MCF 10A (cell line): ENCODE measurements at regions not wholly inside any gene's neighbourhood (a gene's known extent, or its start where the extent isn't known, plus 50 kb on each side); places are given as distances from the start of the nearest gene placed in this dataset.

ENCODE experiments used
- BruUV-seq: library from RNA; stranded (reverse); fragments of 400-500 nt; replicated peaks from 2 replicates; lab custom pipeline; 2021; lab: Mats Ljungman, UMichigan
- CTCF ChIA-PET: fragments of 300-600 bp; sonication (Branson Sonifier 250); formaldehyde crosslinking; extraction: SDS; loops from one replicate; lab custom pipeline; 2021; ENCODE audit warnings: antibody characterized with exemption, inconsistent platforms; lab: Yijun Ruan, JAX
- POLR2A ChIA-PET: fragments of 300-600, 350-650 bp; sonication (Branson Sonifier 250); formaldehyde crosslinking; extraction: SDS; loops from one replicate; lab custom pipeline; 2020; ENCODE audit warnings: antibody characterized with exemption, inconsistent platforms; lab: Yijun Ruan, JAX
- DNase-seq: peaks from one replicate; pipeline ENCODE4 v3.0.0-alpha.2; 2018; ENCODE audit not compliant: unreplicated experiment
- H3K27ac Mint-ChIP-seq: one replicate; pipeline ENCODE4 v1.8.0; 2022; ENCODE audit warnings: mild to moderate bottlenecking, low read depth, mixed read lengths; ENCODE audit not compliant: unreplicated experiment
- H3K27me3 Mint-ChIP-seq: one replicate; pipeline ENCODE4 v1.8.0; 2022; ENCODE audit warnings: mixed read lengths; ENCODE audit not compliant: insufficient read depth, unreplicated experiment
- H3K36me3 Mint-ChIP-seq: one replicate; pipeline ENCODE4 v1.8.0; 2022; ENCODE audit warnings: mild to moderate bottlenecking, moderate library complexity, mixed read lengths; ENCODE audit not compliant: insufficient read depth, unreplicated experiment
- H3K4me1 Mint-ChIP-seq: one replicate; pipeline ENCODE4 v1.8.0; 2022; ENCODE audit warnings: mixed read lengths; ENCODE audit not compliant: insufficient read depth, unreplicated experiment
- H3K4me3 Mint-ChIP-seq: one replicate; pipeline ENCODE4 v1.8.0; 2022; ENCODE audit warnings: mild to moderate bottlenecking, moderate library complexity, mixed read lengths; ENCODE audit not compliant: unreplicated experiment
- H3K9me3 Mint-ChIP-seq: one replicate; pipeline ENCODE4 v1.8.0; 2022; ENCODE audit warnings: mixed read lengths; ENCODE audit not compliant: unreplicated experiment
- intact Hi-C: fragments of 100-400 bp; cut with micrococcal nuclease; formaldehyde crosslinking; loops from 2 replicates; pipeline ENCODE4 v1.14.1; 2022
- TF ChIP-seq, protein P1 (sequence below): fragments of 200-600 bp; IDR thresholded peaks from one replicate; pipeline ENCODE4 v1.8.0; 2022; ENCODE audit warnings: antibody characterized with exemption, mild to moderate bottlenecking; ENCODE audit not compliant: unreplicated experiment

DNA sequence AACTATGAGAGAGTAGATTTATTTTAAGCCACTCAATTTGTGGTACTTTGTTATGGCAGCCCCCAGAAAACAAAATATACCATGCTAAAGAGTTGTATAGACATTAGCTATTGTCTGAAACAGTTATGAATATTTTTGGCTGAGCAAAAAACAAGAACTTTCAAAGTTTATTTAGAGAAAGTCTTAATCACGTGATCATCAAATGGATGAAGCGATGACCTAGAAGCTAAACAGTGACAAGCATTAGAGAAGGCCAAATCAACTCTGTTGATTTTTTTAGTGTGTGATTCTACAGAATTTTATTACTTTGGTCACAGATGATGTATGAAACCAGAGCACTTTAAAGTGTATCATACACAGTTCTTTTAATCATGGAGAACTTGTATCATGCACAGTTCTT is 1247.9 kb upstream of the MAP3K7 start:
- CTCF ChIA-PET: interaction anchor here (0.8 kb wide), 1 partner anchor 10 kb away, joined by 3 read pairs; no protein-coding TSS in a partner anchor
- Mint-ChIP-seq H3K36me3 (no peaks in the 10 kb centered on the region), H3K9me3 (no peaks in the 10 kb centered on the region), H3K4me3 (no peak overlapping the region), H3K4me1 (no peaks in the 10 kb centered on the region), H3K27me3 (no peaks in the 10 kb centered on the region), H3K27ac (no peak overlapping the region)
- TF ChIP-seq, protein P1, sequence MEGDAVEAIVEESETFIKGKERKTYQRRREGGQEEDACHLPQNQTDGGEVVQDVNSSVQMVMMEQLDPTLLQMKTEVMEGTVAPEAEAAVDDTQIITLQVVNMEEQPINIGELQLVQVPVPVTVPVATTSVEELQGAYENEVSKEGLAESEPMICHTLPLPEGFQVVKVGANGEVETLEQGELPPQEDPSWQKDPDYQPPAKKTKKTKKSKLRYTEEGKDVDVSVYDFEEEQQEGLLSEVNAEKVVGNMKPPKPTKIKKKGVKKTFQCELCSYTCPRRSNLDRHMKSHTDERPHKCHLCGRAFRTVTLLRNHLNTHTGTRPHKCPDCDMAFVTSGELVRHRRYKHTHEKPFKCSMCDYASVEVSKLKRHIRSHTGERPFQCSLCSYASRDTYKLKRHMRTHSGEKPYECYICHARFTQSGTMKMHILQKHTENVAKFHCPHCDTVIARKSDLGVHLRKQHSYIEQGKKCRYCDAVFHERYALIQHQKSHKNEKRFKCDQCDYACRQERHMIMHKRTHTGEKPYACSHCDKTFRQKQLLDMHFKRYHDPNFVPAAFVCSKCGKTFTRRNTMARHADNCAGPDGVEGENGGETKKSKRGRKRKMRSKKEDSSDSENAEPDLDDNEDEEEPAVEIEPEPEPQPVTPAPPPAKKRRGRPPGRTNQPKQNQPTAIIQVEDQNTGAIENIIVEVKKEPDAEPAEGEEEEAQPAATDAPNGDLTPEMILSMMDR: no peak
- BruUV-seq: no TSS peak
- intact Hi-C loops: no loop called here
- POLR2A ChIA-PET: no interaction called here
- no peak for DNase-seq

DNA sequence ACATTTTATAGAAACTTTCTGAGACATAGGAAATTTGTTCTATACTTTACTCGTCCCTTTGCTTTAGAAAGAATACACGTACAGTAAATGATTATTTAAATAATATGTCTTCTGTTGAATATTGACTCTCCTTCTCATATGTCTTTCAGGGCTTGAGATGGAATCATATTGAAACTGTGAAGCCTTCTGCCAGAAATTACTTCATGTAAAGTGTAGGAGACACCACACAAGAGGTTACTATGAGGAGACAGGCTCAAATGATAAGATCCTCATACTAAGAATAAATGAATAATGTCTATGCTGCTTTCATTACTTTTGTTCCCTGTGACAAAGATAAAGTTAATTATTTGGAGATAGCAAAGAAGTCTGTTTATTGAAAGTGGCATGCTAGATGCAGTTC is 1240.3 kb upstream of the MAP3K7 start:
- intact Hi-C loops: no loop called here
- no TSS peak for BruUV-seq
- Mint-ChIP-seq H3K27ac (no peak overlapping the region), H3K9me3 (no peaks in the 10 kb centered on the region), H3K4me1 (no peaks in the 10 kb centered on the region), H3K36me3 (no peaks in the 10 kb centered on the region), H3K4me3 (no peak overlapping the region), H3K27me3 (no peaks in the 10 kb centered on the region)
- no peak for DNase-seq
- POLR2A ChIA-PET: no interaction called here
- TF ChIP-seq, protein P1: no peak
- CTCF ChIA-PET: interaction anchor here (0.6 to 0.8 kb wide), 3 partner anchors 68 to 746 kb away, joined by 3 read pairs; no protein-coding TSS in a partner anchor

DNA sequence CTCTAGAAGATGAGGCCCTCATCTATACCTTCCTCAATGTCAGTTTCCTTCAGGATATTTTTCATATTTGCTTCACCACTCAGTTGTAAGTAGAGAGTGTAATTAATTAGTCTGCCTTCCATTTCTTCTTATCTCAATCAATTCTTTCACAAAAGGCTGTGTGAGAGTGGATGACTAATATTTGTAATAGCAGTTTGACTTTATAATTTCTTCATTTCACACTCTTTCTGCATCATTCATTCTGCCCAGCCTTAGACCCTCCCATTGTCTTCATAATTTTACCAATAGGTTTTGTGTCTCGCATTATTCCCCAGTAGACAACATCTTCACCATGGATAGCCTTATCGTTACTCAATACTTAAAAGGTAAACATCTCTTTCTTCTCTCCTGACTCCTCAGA is 1239.3 kb upstream of the MAP3K7 start:
- ChIA-PET POLR2A (interaction anchor here (0.6 kb wide), 2 partner anchors 21 to 497 kb away, joined by 3 read pairs; no protein-coding TSS in a partner anchor), CTCF (interaction anchor here (0.6 kb wide), 1 partner anchor 399 kb away, joined by 4 read pairs; no protein-coding TSS in a partner anchor)

DNA sequence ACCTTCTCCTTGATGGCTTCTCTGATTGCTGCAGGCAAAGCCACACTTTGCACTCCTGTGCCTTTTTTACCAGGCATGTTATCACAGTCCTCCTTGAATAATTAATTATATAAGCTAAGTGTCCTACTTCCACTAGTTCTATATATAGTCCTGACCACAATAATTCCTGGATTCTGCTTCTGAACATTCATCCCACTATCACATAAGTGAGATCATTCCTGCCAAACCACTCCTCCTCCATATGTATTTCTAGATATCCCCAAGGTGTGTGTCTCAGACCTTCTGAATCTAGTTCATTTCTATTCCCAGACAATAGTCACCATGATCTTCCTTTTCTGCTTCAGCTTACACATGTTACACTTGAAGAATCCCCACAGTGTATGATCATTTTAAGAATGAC is 1237.5 kb upstream of the MAP3K7 start:
- Mint-ChIP-seq H3K9me3 (no peaks in the 10 kb centered on the region), H3K27ac (no peak overlapping the region), H3K27me3 (no peaks in the 10 kb centered on the region), H3K36me3 (no peaks in the 10 kb centered on the region), H3K4me1 (no peaks in the 10 kb centered on the region), H3K4me3 (no peak overlapping the region)
- BruUV-seq: no TSS peak
- ChIA-PET CTCF (interaction anchor here (0.8 kb wide), 1 partner anchor 10 kb away, joined by 3 read pairs; no protein-coding TSS in a partner anchor), POLR2A (no interaction called here)
- TF ChIP-seq, protein P1: no peak
- DNase-seq: no peak
- intact Hi-C loops: no loop called here

More for the DNA sequence above, 1239.3 kb upstream of the MAP3K7 start:
- no peak for DNase-seq
- Mint-ChIP-seq H3K27me3 (no peaks in the 10 kb centered on the region), H3K36me3 (no peaks in the 10 kb centered on the region), H3K4me3 (no peak overlapping the region), H3K27ac (no peak overlapping the region), H3K9me3 (no peaks in the 10 kb centered on the region), H3K4me1 (no peaks in the 10 kb centered on the region)
- TF ChIP-seq, protein P1: no peak
- no TSS peak for BruUV-seq
- intact Hi-C loops: no loop called here
